CD8-positive, alpha-beta memory T cell (primary cell): ENCODE measurements at regions not wholly inside any gene's neighbourhood (a gene's known extent, or its start where the extent isn't known, plus 50 kb on each side); places are given as distances from the start of the nearest gene placed in this dataset.

Source experiments
- CTCF ChIA-PET: fragments of 350-600 bp; sonication (Branson Sonifier 250); formaldehyde crosslinking; loops from one replicate; lab custom pipeline; 2021; ENCODE audit warnings: antibody characterized with exemption; lab: Charles Lee
- POLR2A ChIA-PET: fragments of 350-600 bp; sonication (Branson Sonifier 250); formaldehyde crosslinking; loops from one replicate; lab custom pipeline; 2021; ENCODE audit warnings: antibody characterized with exemption; lab: Charles Lee
- DNase-seq, 5 donors: peaks; one replicate each; pipeline versions ENCODE4 v3.0.0 to v3.0.0-alpha.2; 2020 to 2022; ENCODE audit warnings: mixed read lengths in 1 of 5
- H3K27ac ChIP-seq: one replicate; pipeline ENCODE4 v1.7.0; 2013; ENCODE audit warnings: low read depth, mild to moderate bottlenecking, low read length, moderate library complexity
- H3K27me3 ChIP-seq: 2 replicates; pipeline ENCODE4 v1.7.0; 2013; ENCODE audit warnings: low read length, mild to moderate bottlenecking; ENCODE audit not compliant: insufficient read depth, poor library complexity, severe bottlenecking
- H3K36me3 ChIP-seq: 2 replicates; pipeline ENCODE4 v1.7.0; 2013; ENCODE audit warnings: mild to moderate bottlenecking, low read length, moderate library complexity; ENCODE audit not compliant: insufficient read depth
- H3K4me1 ChIP-seq: 2 replicates; pipeline ENCODE4 v1.7.0; 2013; ENCODE audit warnings: mild to moderate bottlenecking, low read length, moderate library complexity; ENCODE audit not compliant: insufficient read depth
- H3K4me3 ChIP-seq: 2 replicates; pipeline ENCODE4 v1.7.0; 2013; ENCODE audit warnings: mild to moderate bottlenecking, low read length
- H3K9me3 ChIP-seq: 2 replicates; pipeline ENCODE4 v1.7.0; 2013; ENCODE audit warnings: mild to moderate bottlenecking, low read length
- H3K27ac Mint-ChIP-seq, 8 donors: one replicate each; pipeline ENCODE4 v1.8.0; 2020 to 2021; ENCODE audit warnings: mixed read lengths in 8 of 8, mild to moderate bottlenecking in 6 of 8, inconsistent platforms in 3 of 8, moderate library complexity in 3 of 8
- H3K27me3 Mint-ChIP-seq, 2 donors: one replicate each; pipeline ENCODE4 v1.8.0; 2020 to 2021; ENCODE audit warnings: mixed read lengths in 2 of 2, mild to moderate bottlenecking in 1 of 2, moderate library complexity in 1 of 2
- H3K36me3 Mint-ChIP-seq, 3 donors: one replicate each; pipeline ENCODE4 v1.8.0; 2020 to 2021; ENCODE audit warnings: mixed read lengths in 3 of 3, inconsistent platforms in 1 of 3, mild to moderate bottlenecking in 1 of 3
- H3K4me1 Mint-ChIP-seq, 3 donors: one replicate each; pipeline ENCODE4 v1.8.0; 2020 to 2021; ENCODE audit warnings: mixed read lengths in 3 of 3, inconsistent platforms in 1 of 3, mild to moderate bottlenecking in 1 of 3
- H3K4me3 Mint-ChIP-seq, 7 donors: one replicate each; pipeline ENCODE4 v1.8.0; 2020 to 2021; ENCODE audit warnings: mixed read lengths in 7 of 7, mild to moderate bottlenecking in 6 of 7, moderate library complexity in 4 of 7, inconsistent platforms in 2 of 7
- H3K9me3 Mint-ChIP-seq, 5 donors: one replicate each; pipeline ENCODE4 v1.8.0; 2020 to 2022; ENCODE audit warnings: mixed read lengths in 5 of 5, mild to moderate bottlenecking in 3 of 5, moderate library complexity in 2 of 5, inconsistent platforms in 1 of 5

DNA sequence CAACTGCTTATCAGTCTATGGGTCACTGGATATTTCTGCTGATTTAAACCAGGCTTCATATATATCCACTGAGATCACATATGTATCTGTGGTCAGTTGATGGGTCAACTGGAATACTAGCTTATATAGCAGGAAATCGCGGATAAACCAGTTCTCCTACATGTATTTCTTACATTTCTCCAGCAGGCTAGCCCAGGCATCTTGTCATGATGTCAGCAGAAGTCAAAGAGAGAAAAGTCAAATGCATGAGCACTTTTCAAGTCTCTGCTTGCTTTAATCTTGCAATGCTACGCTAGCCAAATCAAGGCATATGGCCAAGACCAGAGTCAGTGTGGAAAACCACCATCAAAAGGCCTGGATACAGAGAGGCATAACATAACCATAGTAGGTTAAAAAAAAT, 1008.8 kb upstream of the DIAPH2 start:
- Histone ChIP-seq H3K4me1 (no peaks in the 10 kb centered on the region), H3K4me3 (no peak overlapping the region), H3K27ac (no peak overlapping the region), H3K9me3 (no peaks in the 10 kb centered on the region), H3K27me3 (no peaks in the 10 kb centered on the region), H3K36me3 (no peaks in the 10 kb centered on the region)
- ChIA-PET CTCF (no interaction called here), POLR2A (no interaction called here)
- DNase-seq, result no peak
- Mint-ChIP-seq H3K4me3 (no peak overlapping the region), H3K27me3 (no peaks in the 10 kb centered on the region), H3K27ac (no peak overlapping the region), H3K4me1 (no peaks in the 10 kb centered on the region), H3K36me3 (no peaks in the 10 kb centered on the region), H3K9me3 (peaks cover 0 to 7% (median 0%) of the 10 kb centered on the region in 5 donors)

DNA sequence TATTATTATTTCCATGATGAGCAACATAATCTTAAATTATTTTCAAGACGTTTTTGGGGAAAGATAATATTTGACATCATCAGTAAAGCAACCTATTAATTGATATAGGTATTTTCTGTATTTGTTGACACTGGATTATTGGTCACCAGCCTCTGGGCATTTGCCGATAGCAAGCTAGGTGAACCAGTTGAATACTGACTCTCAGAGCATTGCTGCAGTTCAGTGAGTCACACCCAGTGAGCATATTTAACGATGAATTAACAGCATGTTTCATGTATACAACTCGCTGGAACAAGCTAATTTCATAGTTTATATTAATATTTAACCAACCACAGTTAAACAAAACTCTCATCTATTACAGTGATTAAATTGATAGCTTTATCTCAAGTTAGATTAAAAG, 1006.0 kb upstream of the DIAPH2 start:
- H3K27ac ChIP-seq, result no peak overlapping the region
- ChIA-PET CTCF (no interaction called here), POLR2A (no interaction called here)
- no peak overlapping the region for H3K4me3 ChIP-seq
- Mint-ChIP-seq H3K4me1 (no peaks in the 10 kb centered on the region), H3K27me3 (no peaks in the 10 kb centered on the region), H3K27ac (no peak overlapping the region), H3K4me3 (no peak overlapping the region), H3K9me3 (peaks cover 0 to 7% (median 0%) of the 10 kb centered on the region in 5 donors), H3K36me3 (no peaks in the 10 kb centered on the region)
- no peaks in the 10 kb centered on the region for H3K36me3 ChIP-seq
- H3K4me1 ChIP-seq, result no peaks in the 10 kb centered on the region
- no peak for DNase-seq
- H3K9me3 ChIP-seq, result no peaks in the 10 kb centered on the region
- H3K27me3 ChIP-seq, result no peaks in the 10 kb centered on the region

DNA sequence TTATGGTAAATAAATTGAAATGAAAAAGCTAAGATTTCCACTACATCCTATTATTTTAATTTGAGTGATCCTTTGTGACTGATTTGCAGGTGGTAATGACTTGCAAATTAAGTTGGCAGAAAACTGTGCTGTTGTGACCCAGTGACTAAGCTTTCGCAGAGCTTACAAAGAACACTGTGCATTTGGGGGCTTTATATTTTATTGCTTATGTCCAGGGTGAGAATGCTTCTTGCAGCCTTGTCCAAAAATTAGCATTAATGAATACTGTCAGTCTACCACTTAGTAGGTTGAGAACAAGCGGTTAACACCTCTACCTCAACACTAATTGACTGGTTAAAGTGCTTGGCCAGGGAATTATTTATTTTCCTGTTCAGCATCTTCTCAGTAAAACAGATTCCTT, 991.3 kb upstream of the DIAPH2 start:
- Histone ChIP-seq H3K4me1 (no peaks in the 10 kb centered on the region), H3K27ac (no peak overlapping the region), H3K4me3 (no peak overlapping the region), H3K27me3 (no peaks in the 10 kb centered on the region), H3K9me3 (no peaks in the 10 kb centered on the region), H3K36me3 (no peaks in the 10 kb centered on the region)
- peaks cover 0 to 6% (median 0%) of the 10 kb centered on the region in 5 donors for H3K9me3 Mint-ChIP-seq
- CTCF ChIA-PET, result no interaction called here
- H3K27ac Mint-ChIP-seq, result no peak overlapping the region
- H3K27me3 Mint-ChIP-seq, result no peaks in the 10 kb centered on the region
- H3K4me1 Mint-ChIP-seq, result no peaks in the 10 kb centered on the region
- H3K36me3 Mint-ChIP-seq, result no peaks in the 10 kb centered on the region
- no peak for DNase-seq
- no peak overlapping the region for H3K4me3 Mint-ChIP-seq
- POLR2A ChIA-PET, result no interaction called here

DNA sequence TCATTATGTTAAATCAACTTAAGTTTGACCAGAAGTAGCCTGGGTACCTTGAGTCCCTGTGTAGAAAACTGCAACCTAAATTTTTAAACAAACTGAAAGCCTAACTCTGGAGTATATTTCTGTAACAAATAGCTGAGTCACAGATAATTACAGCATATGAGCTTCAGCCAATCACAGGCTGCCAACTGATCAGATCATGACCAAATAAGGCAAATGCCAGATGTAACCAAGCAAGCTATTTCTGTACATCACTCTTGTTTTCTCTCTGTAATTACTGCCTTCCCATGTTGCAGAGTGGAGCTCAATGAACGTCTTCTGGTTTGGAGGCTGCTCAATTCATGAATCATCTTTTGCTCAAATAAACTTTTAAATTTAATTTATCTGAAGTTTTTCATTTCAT, 980.9 kb upstream of the DIAPH2 start:
- Histone ChIP-seq H3K27ac (no peak overlapping the region), H3K4me1 (no peaks in the 10 kb centered on the region), H3K4me3 (no peak overlapping the region), H3K9me3 (no peaks in the 10 kb centered on the region), H3K27me3 (no peaks in the 10 kb centered on the region), H3K36me3 (no peaks in the 10 kb centered on the region)
- POLR2A ChIA-PET, result no interaction called here
- H3K27me3 Mint-ChIP-seq, result no peaks in the 10 kb centered on the region
- H3K9me3 Mint-ChIP-seq, result peaks cover 0 to 13% (median 2%) of the 10 kb centered on the region in 5 donors
- CTCF ChIA-PET, result no interaction called here
- H3K4me3 Mint-ChIP-seq, result no peak overlapping the region
- DNase-seq, result no peak
- no peaks in the 10 kb centered on the region for H3K36me3 Mint-ChIP-seq
- H3K27ac Mint-ChIP-seq, result no peak overlapping the region
- H3K4me1 Mint-ChIP-seq, result no peaks in the 10 kb centered on the region

DNA sequence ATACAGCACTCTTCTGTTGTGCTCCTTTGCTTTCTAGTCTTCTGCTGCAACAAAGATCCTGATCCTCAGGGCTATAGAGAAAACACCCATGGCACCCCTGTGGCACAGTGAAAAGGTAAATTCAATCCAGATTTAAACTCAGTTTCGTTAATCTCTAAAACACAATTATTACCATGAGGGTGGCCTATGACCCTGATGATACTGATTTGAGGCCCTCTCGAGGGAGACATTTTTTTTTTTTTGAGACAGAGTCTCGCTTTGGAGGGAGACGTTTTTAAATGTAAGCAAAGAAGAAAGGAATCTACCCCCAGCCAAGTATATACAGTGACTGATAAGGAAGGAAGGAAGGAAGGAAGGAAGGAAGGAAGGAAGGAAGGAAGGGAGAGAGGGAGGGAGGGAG, 967.8 kb upstream of the DIAPH2 start:
- ChIA-PET POLR2A (no interaction called here), CTCF (no interaction called here)
- no peaks in the 10 kb centered on the region for H3K4me1 ChIP-seq
- Mint-ChIP-seq H3K9me3 (no peaks in the 10 kb centered on the region), H3K36me3 (no peaks in the 10 kb centered on the region), H3K27ac (no peak overlapping the region), H3K27me3 (peaks cover 0 to 1% of the 10 kb centered on the region in 2 donors), H3K4me1 (no peaks in the 10 kb centered on the region), H3K4me3 (no peak overlapping the region)
- H3K27ac ChIP-seq, result no peak overlapping the region
- no peak overlapping the region for H3K4me3 ChIP-seq
- no peaks in the 10 kb centered on the region for H3K36me3 ChIP-seq
- no peak for DNase-seq
- no peaks in the 10 kb centered on the region for H3K27me3 ChIP-seq
- H3K9me3 ChIP-seq, result no peaks in the 10 kb centered on the region

DNA sequence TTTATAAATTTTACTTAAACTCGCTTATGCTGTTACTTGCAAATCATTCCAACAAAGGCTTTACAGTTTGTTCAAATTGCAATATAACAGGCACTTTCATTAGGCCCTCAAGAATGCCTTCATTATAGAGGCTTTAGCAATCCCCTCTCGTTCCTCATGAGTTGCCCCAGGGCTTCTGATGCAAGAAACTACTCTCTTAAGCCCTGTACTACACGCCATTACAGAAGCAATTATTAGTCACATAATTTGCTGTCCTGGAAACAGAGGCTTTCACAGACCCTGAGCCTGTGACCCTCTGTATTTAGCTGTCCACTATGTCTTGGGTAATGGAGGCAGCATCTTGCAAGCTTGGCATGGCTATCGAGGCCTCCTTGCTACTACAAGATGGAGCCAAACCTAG, 965.9 kb upstream of the DIAPH2 start:
- CTCF ChIA-PET, result no interaction called here
- H3K27ac Mint-ChIP-seq, result no peak overlapping the region

DNA sequence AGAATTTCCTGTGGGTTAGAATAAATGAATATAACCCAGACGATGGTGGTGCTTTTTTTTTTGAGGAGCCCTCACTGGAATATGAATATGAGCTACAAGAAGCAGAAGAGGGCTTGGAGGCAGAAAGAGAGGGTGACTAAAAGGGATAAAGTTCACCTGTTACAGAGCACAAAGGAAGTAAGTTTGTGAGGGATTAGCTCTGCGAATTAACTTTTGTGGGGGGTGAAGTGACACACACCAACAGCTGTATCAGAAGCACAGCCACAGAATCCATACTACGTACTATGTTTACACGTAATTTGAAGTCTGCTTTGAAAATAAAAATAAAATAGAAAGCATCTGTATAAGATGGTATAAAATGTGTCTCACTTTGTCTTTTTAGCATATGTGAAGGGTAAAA, 963.6 kb upstream of the DIAPH2 start:
- Histone ChIP-seq H3K36me3 (no peaks in the 10 kb centered on the region), H3K9me3 (no peaks in the 10 kb centered on the region), H3K4me3 (no peak overlapping the region), H3K27me3 (no peaks in the 10 kb centered on the region), H3K27ac (no peak overlapping the region), H3K4me1 (no peaks in the 10 kb centered on the region)
- Mint-ChIP-seq H3K27me3 (no peaks in the 10 kb centered on the region), H3K4me1 (no peaks in the 10 kb centered on the region), H3K36me3 (no peaks in the 10 kb centered on the region), H3K27ac (no peak overlapping the region), H3K4me3 (no peak overlapping the region), H3K9me3 (no peaks in the 10 kb centered on the region)
- ChIA-PET POLR2A (no interaction called here), CTCF (no interaction called here)
- no peak for DNase-seq

More for the DNA sequence above, 965.9 kb upstream of the DIAPH2 start:
- no peak overlapping the region for H3K4me3 ChIP-seq
- Mint-ChIP-seq H3K36me3 (no peaks in the 10 kb centered on the region), H3K4me3 (no peak overlapping the region), H3K27me3 (peaks cover 0 to 1% of the 10 kb centered on the region in 2 donors), H3K4me1 (no peaks in the 10 kb centered on the region), H3K9me3 (no peaks in the 10 kb centered on the region)
- POLR2A ChIA-PET, result no interaction called here
- H3K36me3 ChIP-seq, result no peaks in the 10 kb centered on the region
- no peak overlapping the region for H3K27ac ChIP-seq
- no peak for DNase-seq
- H3K9me3 ChIP-seq, result no peaks in the 10 kb centered on the region
- no peaks in the 10 kb centered on the region for H3K4me1 ChIP-seq
- no peaks in the 10 kb centered on the region for H3K27me3 ChIP-seq

DNA sequence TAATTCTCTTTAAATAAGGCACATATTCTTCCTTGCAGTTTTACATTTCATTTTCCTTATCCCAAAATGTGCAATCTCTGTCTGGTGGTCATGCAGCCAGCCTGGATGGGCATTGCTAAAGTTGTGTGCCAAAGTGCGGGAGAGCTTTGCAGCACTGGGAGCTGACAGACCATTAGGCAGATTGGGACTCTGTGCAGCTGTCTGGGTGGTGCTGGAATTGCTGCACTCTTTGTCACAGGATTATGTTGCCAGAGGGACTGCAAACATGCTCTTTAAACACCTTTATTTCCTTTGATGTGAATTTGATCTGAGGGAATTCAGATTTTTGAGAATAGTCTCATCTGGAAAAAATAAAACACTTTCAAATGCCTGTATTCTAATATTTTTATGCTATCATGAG, 956.2 kb upstream of the DIAPH2 start:
- no peaks in the 10 kb centered on the region for H3K4me1 ChIP-seq
- Mint-ChIP-seq H3K4me3 (no peak overlapping the region), H3K36me3 (no peaks in the 10 kb centered on the region), H3K27ac (no peak overlapping the region), H3K9me3 (no peaks in the 10 kb centered on the region), H3K27me3 (no peaks in the 10 kb centered on the region), H3K4me1 (no peaks in the 10 kb centered on the region)
- CTCF ChIA-PET, result no interaction called here
- H3K9me3 ChIP-seq, result no peaks in the 10 kb centered on the region
- H3K27me3 ChIP-seq, result no peaks in the 10 kb centered on the region
- POLR2A ChIA-PET, result no interaction called here
- H3K4me3 ChIP-seq, result no peak overlapping the region
- no peak for DNase-seq
- no peak overlapping the region for H3K27ac ChIP-seq
- H3K36me3 ChIP-seq, result no peaks in the 10 kb centered on the region

DNA sequence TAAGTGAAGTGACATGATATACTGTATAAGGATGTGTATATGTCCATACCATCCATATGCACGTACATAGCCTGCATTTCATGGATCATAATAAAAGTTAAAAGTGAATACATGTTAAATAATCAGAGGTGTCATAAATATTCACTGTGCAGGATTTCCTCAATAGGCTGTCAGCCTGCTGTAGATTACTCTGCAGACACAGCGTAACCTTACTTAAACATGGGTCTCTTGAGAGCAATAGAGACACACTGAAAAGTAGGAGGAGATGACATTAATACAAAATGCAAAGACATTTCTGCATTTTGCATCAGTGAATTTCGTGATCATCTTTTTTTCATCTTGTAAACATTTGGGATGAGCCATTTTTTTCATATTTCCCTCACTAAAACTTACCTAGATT, 955.2 kb upstream of the DIAPH2 start:
- no peak for DNase-seq
- Histone ChIP-seq H3K4me3 (no peak overlapping the region), H3K27ac (no peak overlapping the region), H3K4me1 (no peaks in the 10 kb centered on the region), H3K36me3 (no peaks in the 10 kb centered on the region), H3K27me3 (no peaks in the 10 kb centered on the region), H3K9me3 (no peaks in the 10 kb centered on the region)
- ChIA-PET POLR2A (no interaction called here), CTCF (no interaction called here)
- Mint-ChIP-seq H3K27me3 (no peaks in the 10 kb centered on the region), H3K36me3 (no peaks in the 10 kb centered on the region), H3K4me3 (no peak overlapping the region), H3K27ac (no peak overlapping the region), H3K4me1 (no peaks in the 10 kb centered on the region), H3K9me3 (no peaks in the 10 kb centered on the region)
